Uterus (tissue), 3 donors: ENCODE measurements at regions not wholly inside any gene's neighbourhood (a gene's known extent, or its start where the extent isn't known, plus 50 kb on each side); places are given as distances from the start of the nearest gene placed in this dataset.

Source experiments
- DNase-seq, 2 donors: peaks; one replicate each; pipeline ENCODE4 v3.0.0-alpha.2; 2019 to 2020
- H3K27ac ChIP-seq, 2 donors: fragments of 200-600 bp; sonication (generic); 1 replicate in 1 of 2; 2 replicates in 1 of 2; pipeline ENCODE4 v1.5.1; 2016 to 2018
- H3K27me3 ChIP-seq, 2 donors: fragments of 200-600 bp; sonication (generic); one replicate each; pipeline ENCODE4 v1.5.1; 2018 to 2019; ENCODE audit warnings: control low read depth in 1 of 2
- H3K36me3 ChIP-seq, 2 donors: fragments of 200-600 bp; sonication (generic); one replicate each; pipeline ENCODE4 v1.5.1; 2019; ENCODE audit warnings: control low read depth in 1 of 2
- H3K4me1 ChIP-seq, 2 donors: fragments of 200-600 bp; sonication (generic); one replicate each; pipeline ENCODE4 v1.5.1; 2018 to 2019; ENCODE audit warnings: control low read depth in 1 of 2
- H3K4me3 ChIP-seq, 2 donors: fragments of 200-600 bp; sonication (generic); 1 replicate in 1 of 2; 2 replicates in 1 of 2; pipeline ENCODE4 v1.5.1; 2018 to 2019; ENCODE audit warnings: mild to moderate bottlenecking in 1 of 2
- H3K9me3 ChIP-seq, 2 donors: fragments of 200-600 bp; sonication (generic); one replicate each; pipeline ENCODE4 v1.5.1; 2019; ENCODE audit warnings: control low read depth in 1 of 2
- POLR2A ChIP-seq, 2 donors: fragments of 450-650 bp; IDR thresholded peaks; one replicate each; pipeline ENCODE4 v1.6.1; 2016; ENCODE audit warnings: antibody characterized with exemption in 2 of 2, mild to moderate bottlenecking in 1 of 2, moderate library complexity in 1 of 2
- intact Hi-C: fragments of 100-400 bp; cut with DNase I; formaldehyde crosslinking; loops from one replicate; pipeline ENCODE4 v1.15.1; 2023; ENCODE audit warnings: low total_unique reads
- TF ChIP-seq, protein P1 (sequence below), 4 experiments: fragments of 200-600 bp in 2 of 4; fragments of 450-650 bp in 2 of 4; sonication (generic) in 2 of 4; IDR thresholded peaks; one replicate each; pipeline ENCODE4 v1.5.1; 2016 to 2019; ENCODE audit warnings: antibody characterized with exemption in 4 of 4, mild to moderate bottlenecking in 2 of 4, moderate library complexity in 1 of 4
- donor health status: DM: yes; HTN: yes; CAD: no.

DNA sequence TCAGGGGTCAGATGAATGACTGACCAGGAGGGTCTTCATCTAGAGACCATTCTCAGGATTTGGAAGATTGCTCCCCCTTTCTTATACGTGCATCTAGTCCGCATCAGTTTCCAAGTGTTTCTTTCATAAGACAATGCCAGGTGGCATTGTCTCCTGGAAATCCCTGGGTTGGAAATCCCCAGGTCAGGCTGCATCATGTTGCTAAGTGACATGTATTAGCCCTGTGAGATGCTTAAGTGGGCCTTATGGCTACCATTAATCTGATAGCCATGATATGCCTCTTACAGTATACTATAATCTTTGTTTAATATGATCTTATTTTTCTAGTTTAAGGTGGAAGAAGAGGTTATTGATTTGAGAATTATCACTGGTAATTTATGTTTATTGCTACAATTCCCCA is 92.8 kb downstream of the DIO3 start:
- H3K36me3 ChIP-seq, result no peaks in the 10 kb centered on the region
- DNase-seq, result no peak
- no peak overlapping the region for H3K4me3 ChIP-seq
- no peaks in the 10 kb centered on the region for H3K4me1 ChIP-seq
- H3K9me3 ChIP-seq, result no peaks in the 10 kb centered on the region
- H3K27ac ChIP-seq, result no peak overlapping the region
- TF ChIP-seq, protein P1, sequence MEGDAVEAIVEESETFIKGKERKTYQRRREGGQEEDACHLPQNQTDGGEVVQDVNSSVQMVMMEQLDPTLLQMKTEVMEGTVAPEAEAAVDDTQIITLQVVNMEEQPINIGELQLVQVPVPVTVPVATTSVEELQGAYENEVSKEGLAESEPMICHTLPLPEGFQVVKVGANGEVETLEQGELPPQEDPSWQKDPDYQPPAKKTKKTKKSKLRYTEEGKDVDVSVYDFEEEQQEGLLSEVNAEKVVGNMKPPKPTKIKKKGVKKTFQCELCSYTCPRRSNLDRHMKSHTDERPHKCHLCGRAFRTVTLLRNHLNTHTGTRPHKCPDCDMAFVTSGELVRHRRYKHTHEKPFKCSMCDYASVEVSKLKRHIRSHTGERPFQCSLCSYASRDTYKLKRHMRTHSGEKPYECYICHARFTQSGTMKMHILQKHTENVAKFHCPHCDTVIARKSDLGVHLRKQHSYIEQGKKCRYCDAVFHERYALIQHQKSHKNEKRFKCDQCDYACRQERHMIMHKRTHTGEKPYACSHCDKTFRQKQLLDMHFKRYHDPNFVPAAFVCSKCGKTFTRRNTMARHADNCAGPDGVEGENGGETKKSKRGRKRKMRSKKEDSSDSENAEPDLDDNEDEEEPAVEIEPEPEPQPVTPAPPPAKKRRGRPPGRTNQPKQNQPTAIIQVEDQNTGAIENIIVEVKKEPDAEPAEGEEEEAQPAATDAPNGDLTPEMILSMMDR (IDR thresholded peaks at IDR 0.05), result no peak
- TF ChIP-seq POLR2A (IDR thresholded peaks at IDR 0.05), result no peak
- intact Hi-C loops, result no loop called here
- H3K27me3 ChIP-seq, result peaks cover 0 to 6% of the 10 kb centered on the region in 2 donors

DNA sequence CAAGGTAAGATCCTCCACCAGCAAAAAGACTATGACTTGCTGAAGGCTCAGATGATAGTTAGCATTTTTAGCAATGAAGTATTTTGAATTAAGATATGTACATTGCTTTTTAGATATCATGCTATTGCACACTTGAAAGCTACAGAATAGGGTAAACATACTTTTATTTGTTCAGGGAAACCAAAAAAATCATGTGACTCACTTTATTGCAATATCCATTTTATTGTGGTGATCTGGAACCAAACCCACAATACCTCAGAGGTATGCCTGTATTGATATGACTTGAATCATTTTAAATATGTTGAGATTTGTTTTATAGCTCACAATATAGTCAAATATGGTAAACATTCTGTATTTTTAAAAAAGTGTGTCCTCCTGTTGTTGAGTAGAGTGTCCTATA is 96.1 kb downstream of the DIO3 start:
- Histone ChIP-seq H3K4me1 (no peaks in the 10 kb centered on the region), H3K4me3 (no peak overlapping the region), H3K9me3 (no peaks in the 10 kb centered on the region), H3K36me3 (no peaks in the 10 kb centered on the region), H3K27me3 (peaks cover 0 to 4% of the 10 kb centered on the region in 2 donors), H3K27ac (no peak overlapping the region)
- intact Hi-C loops, result no loop called here
- no peak for DNase-seq
- no peak for TF ChIP-seq POLR2A (IDR thresholded peaks at IDR 0.05)
- TF ChIP-seq, protein P1 (IDR thresholded peaks at IDR 0.05), result no peak

DNA sequence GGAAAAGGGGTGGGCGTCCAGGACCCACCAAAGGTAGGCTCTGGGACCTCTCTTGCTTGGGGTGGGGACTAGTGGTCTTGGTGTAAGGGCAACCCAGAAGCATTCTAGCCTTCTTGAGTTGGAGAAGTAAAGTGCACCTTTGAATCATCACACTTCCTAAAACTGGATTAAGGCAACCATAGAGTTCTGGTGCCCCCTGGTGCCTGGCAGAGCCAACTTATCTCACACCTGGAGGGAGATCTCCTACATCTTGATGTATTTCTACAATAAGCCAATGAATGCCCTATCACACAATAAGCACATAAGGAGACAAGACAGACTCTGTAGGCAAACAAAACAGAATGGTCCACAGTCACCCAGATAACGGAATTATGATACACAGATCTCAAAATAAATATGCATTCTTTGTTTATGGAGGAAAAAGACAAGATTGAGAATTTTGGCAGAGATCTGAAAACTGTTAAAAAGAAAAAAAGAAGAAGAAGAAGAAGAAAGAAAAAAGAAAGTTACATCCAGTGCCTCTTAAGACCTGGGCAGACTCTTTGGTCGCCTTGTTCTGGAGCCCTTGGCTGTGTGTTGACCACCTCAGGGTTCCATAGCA is 95.9 kb upstream of the PPP2R5C start:
- no peaks in the 10 kb centered on the region for H3K9me3 ChIP-seq
- H3K36me3 ChIP-seq, result no peaks in the 10 kb centered on the region
- H3K4me3 ChIP-seq, result no peak overlapping the region
- DNase-seq, result peak in 1 of 2 donors; percentile 43
- no peaks in the 10 kb centered on the region for H3K4me1 ChIP-seq
- H3K27me3 ChIP-seq, result no peaks in the 10 kb centered on the region
- no peak overlapping the region for H3K27ac ChIP-seq
- intact Hi-C loops, result no loop called here
- TF ChIP-seq, protein P1 (IDR thresholded peaks at IDR 0.05), result peak; percentile 10 to 42 (median 32)
- no peak for TF ChIP-seq POLR2A (IDR thresholded peaks at IDR 0.05)

DNA sequence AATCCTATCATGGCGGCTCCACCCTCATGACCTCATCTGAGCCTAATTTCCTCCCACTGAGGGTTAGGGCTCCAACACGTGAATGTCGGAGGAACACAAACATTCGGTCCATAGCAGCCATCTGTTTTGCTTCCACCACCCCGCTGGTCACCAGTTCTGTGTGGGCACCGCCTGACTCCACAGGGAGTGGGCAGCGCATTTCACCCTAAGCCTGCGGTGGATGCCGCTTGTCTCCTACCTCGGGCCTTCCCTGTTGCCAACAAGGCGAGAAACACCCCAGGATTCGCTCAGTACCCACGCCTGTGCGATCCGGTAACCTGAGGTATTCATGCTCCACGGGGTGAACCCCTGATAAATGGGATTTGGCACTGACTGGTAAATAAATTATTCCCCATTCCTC is 95.2 kb upstream of the PPP2R5C start:
- no peaks in the 10 kb centered on the region for H3K27me3 ChIP-seq
- no peaks in the 10 kb centered on the region for H3K9me3 ChIP-seq
- TF ChIP-seq, protein P1 (IDR thresholded peaks at IDR 0.05), result no peak
- TF ChIP-seq POLR2A (IDR thresholded peaks at IDR 0.05), result no peak
- no peak for DNase-seq
- no peaks in the 10 kb centered on the region for H3K4me1 ChIP-seq
- no peak overlapping the region for H3K27ac ChIP-seq
- intact Hi-C loops, result no loop called here
- no peak overlapping the region for H3K4me3 ChIP-seq
- no peaks in the 10 kb centered on the region for H3K36me3 ChIP-seq

DNA sequence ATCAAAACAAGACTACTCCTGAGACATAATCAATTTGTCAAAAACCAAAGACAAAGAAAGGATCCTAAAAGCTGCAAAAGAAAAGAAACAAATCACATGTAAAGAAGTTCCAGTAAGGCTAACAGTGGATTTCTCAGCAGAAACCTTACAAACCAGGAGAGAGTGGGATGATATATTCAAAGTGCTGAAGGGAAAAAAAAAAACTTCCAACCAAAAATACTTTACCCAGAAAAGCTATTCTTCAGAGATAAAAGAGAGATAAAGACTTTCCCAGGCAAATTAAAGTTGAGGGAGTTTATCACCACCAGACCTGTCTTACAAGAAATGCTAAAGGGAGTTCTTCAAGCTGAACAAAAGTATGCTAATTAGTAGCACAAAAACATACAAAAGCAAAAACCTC is 91.9 kb upstream of the PPP2R5C start:
- no peaks in the 10 kb centered on the region for H3K4me1 ChIP-seq
- no peaks in the 10 kb centered on the region for H3K36me3 ChIP-seq
- H3K9me3 ChIP-seq, result no peaks in the 10 kb centered on the region
- H3K27me3 ChIP-seq, result no peaks in the 10 kb centered on the region
- TF ChIP-seq, protein P1 (IDR thresholded peaks at IDR 0.05), result no peak
- TF ChIP-seq POLR2A (IDR thresholded peaks at IDR 0.05), result no peak
- H3K27ac ChIP-seq, result no peak overlapping the region
- no peak for DNase-seq
- H3K4me3 ChIP-seq, result no peak overlapping the region
- intact Hi-C loops, result no loop called here
